ENCODE measurements at regions not wholly inside any gene's neighbourhood (a gene's known extent, or its start where the extent isn't known, plus 50 kb on each side); places are given as distances from the start of the nearest gene placed in this dataset.
"Not testable (repeated sequence)": the region's sequence is repeated elsewhere in the genome, so short reads cannot be mapped to it uniquely, and the experiment has no call there.

DNA sequence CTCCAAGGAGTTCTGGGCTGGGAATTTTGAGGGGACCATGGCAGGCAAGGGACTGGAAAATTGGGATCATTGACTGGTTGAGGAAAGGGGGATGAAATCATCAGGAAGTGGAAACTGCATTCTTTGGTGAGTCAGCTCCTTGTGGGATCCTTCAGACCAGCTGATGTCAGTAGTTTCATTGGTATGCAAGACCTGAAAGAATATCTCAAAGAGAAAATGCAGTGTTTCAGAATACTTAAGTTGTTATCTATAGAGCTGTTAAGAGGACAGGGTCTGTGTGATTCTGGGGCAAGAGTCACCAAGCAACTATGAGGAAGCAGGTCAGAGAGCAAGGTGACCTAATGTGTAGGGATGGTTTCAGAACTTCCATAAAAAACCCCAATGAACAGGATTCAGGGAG is 595.9 kb upstream of the AUTS2 start:
- peak; percentile 1 for DNase-seq (ENCODE audit: low spot score)

DNA sequence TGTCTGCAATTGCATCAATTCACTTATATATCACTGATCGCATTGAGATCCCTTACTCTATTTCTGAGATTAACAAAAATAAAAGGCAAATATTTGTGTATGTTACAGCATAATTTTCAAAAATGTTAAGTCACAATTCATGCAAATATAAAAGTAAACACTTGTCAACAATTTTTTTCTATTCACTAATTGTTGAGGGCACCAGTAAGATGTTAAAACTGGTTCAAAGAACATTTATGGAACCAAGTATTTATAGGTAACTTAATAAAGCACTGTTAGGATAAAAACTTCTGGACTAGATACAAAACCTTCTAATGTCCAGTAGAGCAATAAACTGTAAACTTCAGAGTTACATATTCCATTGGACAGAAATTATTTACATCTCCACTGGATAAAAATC is 586.1 kb upstream of the AUTS2 start:
- no peak for DNase-seq (ENCODE audit: low spot score)

DNA sequence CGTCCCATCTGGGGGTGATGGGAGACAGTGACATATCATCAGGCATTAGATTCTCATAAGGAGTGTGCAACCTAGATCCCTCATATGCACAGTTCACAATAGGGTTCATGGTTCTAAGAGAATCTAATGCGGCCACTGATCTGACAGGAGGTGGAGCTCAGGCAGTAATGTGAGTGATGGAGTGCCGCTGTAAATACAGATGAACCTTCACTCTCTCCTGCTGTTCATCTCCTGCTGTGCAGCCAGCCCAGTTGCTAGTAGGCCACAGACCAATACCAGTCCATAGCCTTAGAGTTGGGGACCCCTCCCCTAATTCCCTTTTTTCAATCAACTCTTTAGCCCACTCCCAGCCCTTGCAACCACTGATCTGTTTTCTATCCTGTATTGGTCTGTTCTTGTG is 581.1 kb upstream of the AUTS2 start:
- no peak for DNase-seq (ENCODE audit: low spot score)

DNA sequence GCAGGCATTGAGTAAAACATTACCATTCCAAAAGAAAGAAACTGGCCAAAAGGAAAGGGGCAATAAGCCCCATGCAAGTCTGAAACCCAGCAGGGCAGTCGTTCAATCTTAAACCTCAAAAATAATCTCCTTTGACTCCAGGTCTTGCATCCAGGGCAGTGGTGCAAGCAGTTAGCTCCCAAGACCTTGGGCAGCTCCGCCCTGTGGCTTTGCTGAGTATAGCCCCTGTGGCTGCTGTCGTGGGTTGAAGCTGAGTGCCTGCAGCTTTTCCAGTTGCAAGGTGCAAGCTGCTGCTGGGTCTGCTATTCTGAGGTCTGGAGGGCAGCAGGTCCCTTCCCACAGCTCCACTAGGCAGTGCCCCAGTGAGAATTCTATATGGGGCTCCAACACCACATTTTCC is 580.1 kb upstream of the AUTS2 start:
- no peak for DNase-seq (ENCODE audit: low spot score)

DNA sequence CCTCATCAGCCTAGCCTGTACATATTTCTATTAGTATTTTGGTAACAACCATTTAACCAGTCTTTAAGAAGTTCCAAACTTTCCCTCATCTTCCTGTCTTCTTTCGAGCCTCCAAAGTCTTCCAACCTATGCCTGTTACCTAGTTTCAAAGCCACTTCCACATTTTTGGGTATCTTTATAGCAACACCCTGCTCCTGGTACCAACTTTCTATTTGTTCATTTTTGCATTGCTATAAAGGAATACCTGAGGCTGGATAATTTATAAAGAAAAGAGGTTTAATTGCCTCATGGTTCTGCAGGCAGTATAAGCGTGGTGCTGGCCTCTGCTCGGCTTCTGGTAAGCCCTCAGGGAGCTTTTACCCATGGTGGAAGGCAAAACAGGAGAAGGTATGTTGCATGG is 578.8 kb upstream of the AUTS2 start:
- DNase-seq (ENCODE audit: low spot score): no peak

DNA sequence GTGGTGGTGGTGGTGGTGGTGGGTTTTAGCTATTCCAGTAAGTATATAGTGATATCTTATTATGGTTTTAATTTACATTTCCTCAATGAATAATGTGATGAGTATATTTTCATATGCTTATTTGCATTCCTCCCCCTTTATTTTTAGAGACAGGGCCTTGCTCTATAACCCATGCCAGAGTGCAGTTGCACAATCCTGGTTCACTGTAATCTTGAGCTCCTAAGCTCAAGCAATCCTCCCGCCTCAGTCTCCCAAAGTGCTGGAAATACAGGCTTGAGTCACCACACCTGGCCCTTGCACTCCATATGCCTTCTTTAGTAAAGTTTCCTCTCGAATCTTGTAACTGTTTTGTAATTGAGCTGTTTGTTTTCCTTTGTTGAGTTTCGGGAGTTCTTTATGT is 577.7 kb upstream of the AUTS2 start:
- DNase-seq (ENCODE audit: low spot score): no peak

DNA sequence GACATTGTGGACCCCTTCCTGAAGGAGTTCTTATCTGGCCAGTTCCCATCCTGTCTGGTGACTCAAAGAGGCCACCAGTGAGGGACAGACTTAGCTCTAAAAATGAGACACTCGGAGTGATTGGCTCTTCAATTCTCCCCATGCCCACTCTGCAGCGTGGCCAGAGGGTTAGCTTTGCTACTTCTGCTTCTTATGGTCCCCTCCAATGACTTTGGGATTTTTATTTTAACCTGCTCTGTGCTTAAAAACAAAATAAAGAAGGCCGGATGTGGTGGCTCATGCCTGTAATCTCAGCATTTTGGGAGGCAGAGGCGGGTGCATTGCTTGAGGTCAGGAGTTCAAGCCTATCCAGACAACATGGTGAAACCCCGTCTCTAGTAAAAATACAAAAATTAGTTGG is 573.0 kb upstream of the AUTS2 start:
- no peak for DNase-seq (ENCODE audit: low spot score)

DNA sequence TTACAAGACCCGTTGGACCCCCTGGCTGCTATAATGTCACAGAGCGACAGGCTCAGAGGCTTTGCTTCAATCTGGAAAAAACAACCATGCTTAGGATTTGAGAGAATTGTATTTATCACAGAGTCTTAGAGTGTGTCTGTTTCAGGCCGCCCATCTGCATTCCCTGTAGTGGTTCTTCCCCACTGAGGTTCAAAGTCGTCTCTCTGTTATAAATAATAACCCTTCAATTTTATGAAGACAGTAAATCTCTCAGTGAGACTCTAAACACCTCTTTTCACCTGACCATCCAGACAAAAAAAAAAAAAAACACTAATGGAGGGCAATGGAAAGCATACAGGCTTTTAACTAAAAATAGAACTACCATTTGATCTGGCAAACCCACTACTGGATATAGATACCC is 565.4 kb upstream of the AUTS2 start:
- DNase-seq (ENCODE audit: low spot score): no peak

DNA sequence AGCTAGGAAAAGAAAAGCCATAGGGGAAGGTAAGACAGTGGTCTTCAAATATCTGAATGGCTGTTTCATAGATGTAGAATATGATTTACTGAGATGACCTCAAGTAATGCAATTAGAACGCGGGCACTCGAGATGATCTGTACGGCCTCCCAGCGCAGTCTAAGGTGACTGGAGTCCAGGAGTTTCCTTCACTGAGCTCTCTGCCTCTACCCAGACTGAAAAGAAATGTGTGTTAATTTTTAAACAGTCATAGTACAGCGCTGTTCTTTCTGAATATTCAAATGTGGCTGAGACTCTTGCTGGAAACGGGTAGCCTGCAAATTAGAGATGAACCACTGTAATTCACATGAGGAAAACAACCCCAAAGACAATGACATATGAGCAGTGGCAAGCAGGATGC is 562.4 kb upstream of the AUTS2 start:
- DNase-seq (ENCODE audit: low spot score): no peak

DNA sequence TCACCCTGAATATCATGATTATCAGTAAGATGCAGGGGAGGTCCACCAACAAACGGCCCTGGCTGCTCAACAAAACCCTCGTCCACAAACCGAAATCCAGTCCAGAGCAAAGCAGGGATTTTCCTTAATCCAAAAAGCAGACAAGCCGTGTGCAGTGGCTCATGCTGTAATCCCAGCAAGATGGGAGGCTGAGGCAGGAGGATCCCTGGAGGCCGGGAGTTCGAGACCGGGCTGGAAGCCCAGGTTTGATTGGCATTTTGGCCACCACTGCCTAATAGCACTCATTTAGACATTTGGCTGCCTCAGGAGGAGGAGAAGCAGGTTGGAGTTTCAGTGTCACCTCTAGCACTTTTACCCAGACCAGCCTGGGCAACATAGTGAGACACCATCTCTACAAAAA is 562.0 kb upstream of the AUTS2 start:
- DNase-seq (ENCODE audit: low spot score): no peak

DNA sequence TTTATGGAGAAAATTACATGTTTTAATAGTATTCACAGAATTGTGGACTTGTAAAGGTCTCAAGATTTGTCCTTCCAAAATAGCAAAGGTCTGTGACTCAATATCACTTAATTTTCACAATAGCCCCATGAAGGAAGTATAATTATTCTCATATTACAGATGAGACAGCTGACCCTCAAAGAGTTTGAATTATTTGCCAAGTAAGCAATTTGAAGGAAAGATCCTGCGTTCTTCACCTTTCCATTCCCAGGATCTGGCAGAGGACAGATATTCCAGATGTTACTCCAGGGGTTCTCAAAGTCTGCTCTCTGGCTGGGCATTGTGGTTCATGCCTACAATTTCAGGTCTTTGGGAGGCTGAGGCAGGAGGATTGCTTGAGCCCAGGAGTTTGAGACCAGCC is 559.4 kb upstream of the AUTS2 start:
- DNase-seq (ENCODE audit: low spot score): no peak

DNA sequence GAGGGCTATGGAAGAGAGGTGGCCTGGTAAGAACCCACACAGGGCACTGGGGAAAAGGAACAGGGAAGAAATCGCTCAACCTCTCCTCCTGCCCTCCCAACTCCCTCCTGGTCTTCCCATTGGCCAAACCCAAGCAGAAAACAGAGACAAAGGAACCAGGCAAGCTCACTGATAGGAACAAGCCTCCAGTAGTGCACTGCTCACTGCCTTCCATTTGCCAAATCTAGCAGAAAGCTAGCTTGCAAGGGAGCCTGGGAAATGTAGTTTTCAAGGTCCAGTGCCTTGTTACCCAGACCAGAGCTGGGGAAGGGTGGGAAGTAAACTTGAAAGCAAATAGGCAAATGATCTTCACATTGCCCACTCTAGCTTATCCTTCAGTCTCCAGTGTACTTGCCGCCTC is 556.1 kb upstream of the AUTS2 start:
- no peak for DNase-seq (ENCODE audit: low spot score)

DNA sequence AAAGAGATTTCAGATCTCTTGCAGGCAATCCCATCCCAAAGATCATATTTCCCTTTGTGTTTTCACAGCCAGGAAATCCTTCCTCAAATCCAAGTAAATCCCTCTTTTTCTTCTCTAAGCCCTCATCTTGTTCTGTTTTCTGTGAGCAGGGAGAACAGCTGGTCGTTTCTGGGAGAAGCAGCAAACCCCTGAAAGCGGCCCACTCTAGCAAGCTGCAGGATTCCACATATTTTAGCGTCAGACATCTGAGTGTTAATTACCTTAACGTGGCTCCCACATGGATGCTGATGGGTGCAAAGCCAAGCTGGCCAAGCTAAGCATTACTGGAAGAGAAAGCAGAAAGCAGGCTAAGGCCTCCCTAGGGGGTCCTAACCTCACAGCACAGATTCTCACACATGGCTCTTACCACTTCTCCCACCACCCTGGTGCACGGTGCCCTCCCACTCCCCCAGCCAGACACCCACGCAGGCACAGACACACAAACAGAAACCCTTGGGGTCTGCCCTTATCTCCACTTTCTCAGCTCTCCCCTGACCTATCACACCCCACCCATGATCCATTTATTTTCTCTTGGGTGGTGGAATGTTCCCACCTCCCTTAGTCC is 551.0 kb upstream of the AUTS2 start:
- DNase-seq (ENCODE audit: low spot score): no peak

DNA sequence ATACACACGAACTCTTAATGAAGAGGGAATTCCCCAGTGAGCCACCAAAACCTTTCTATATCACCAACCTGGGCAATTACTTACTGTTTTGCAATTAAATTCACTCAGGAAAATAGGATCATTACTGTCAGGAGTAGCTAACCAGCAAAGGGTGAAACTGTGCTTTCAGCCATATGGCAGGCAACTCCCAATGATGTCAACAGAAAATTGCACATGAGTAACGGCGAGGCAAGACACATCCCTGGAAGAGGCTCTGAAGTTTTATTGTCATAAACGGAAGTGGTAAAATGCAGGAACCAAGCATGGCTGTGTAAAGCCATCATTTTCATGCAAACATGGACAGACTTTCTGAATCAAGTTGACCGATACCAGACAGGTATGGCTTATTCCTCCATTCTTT is 548.9 kb upstream of the AUTS2 start:
- DNase-seq (ENCODE audit: low spot score): no peak

DNA sequence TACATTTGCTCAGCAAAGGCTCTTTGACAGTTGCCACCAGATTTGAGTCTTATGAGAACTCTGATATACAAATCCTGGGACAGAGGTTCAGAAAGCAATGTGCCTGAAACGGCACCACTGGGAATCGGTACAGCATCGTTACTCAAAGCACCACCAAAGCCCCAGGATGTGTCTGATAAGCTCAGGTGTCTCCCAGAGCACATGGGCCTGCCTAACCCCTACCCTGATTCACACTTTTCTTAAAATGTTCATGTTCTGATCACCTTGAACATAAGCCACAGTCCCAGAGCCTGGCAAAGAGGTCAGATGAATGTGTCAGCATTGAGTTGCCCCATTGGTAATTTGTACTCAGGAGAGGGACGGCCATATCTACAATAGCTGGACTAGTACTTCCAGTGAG is 545.8 kb upstream of the AUTS2 start:
- no peak for DNase-seq (ENCODE audit: low spot score)

DNA sequence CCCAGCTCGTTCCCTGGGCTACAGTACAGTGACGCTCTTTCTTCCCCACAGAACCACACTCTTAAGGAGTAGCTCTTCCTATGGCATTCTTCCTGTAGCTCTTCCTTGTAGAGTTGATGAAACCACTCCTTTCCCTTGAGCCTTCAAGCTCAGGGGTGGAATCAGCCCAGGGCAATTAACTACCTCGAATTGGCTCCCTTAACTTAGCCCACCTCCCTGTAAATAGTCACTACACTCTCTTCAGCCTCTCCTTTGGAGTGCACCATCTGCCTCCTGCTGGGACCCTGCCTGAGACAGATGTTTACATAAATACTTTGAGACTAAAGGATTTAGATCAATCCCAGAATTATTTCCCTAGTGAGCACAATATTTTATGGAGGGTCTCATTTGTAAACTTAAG is 537.8 kb upstream of the AUTS2 start:
- DNase-seq (ENCODE audit: low spot score): no peak

DNA sequence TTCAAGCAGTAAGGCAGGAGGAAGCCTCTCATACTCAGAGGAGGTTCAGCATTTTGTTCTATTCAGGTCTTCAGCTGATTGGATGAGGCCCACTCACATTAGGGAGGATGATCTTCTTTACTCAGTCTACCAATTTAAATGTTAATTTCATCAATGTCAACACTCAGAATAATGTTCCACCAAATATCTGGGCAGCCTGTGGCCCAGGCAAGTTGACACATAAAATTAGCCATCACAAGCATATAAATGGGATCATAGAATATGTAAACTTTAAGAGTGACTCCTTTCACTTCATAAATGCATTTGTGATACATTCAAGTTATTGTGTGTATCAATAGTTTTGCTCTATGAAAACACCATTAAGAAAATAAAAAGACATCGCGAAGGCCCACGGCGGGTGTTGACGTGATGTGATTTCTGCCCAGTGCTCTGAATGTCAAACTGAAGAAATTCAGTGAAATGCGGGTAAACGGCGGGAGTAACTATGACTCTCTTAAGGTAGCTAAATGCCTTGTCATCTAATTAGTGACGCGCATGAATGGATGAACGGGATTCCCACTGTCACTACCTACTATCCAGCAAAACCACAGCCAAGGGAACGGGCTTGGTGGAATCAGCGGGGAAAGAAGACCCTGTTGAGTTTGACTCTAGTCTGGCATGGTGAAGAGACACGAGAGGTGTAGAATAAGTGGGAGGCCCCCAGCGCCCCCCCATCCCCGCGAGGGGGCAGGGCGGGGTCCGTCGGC is 536.1 kb upstream of the AUTS2 start:
- no peak for DNase-seq (ENCODE audit: low spot score)

DNA sequence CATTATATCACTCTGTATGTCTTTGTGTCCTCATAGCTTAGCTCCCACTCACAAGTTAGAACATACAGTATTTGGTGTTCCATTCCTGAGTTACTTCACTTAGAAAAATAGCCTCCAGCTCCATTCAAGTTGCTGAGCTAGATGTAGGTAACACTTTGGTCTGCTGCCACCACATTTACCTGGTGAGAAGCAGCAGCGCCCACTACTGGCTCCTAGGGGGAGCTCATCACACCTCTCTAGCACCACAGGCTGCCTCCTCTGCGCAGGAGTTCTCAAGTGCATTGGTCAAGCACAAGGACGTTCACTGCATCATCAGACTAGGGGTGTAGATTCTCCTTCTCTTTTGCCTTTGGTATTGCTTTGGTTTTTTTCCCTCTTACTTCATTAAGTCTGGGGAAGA is 530.9 kb upstream of the AUTS2 start:
- no peak for DNase-seq (ENCODE audit: low spot score)

DNA sequence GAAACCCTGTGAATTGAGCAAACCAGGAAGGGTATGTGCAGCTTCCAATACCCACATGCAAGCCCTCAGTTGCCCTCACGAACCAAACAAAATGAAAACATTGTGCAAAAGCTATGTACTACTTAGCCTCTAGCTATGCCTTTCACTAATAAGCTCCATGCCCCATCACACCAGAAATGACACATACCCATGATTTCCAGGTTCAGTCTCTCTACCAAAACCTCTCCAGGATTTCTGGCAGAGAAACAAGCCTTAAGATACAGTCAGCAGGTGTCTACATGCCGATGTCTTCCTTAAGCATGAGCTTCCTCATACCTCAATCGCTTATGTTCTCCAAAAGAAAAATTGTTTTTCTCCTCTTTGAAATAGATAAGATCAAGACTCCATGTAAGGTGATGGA is 527.8 kb upstream of the AUTS2 start:
- no peak for DNase-seq (ENCODE audit: low spot score)

DNA sequence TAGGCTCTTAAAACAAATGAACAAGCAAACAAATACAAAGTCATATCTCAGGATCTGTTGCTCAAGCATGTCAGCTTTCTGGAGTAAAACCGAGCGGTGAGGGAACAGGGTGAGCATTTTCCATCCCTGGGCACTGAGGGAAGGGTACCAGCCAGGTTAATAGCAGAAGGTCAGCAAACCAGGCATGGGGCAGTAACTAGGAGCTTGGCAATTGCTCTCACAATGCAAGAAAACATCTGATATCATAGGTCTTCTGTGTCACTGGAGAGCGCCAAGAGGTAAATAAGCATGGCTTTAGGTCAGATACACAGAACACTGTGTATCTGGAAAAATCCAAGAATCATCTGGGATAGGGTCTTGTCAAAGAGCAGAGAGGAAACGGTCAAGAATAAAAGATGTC is 521.7 kb upstream of the AUTS2 start:
- no peak for DNase-seq (ENCODE audit: low spot score)

DNA sequence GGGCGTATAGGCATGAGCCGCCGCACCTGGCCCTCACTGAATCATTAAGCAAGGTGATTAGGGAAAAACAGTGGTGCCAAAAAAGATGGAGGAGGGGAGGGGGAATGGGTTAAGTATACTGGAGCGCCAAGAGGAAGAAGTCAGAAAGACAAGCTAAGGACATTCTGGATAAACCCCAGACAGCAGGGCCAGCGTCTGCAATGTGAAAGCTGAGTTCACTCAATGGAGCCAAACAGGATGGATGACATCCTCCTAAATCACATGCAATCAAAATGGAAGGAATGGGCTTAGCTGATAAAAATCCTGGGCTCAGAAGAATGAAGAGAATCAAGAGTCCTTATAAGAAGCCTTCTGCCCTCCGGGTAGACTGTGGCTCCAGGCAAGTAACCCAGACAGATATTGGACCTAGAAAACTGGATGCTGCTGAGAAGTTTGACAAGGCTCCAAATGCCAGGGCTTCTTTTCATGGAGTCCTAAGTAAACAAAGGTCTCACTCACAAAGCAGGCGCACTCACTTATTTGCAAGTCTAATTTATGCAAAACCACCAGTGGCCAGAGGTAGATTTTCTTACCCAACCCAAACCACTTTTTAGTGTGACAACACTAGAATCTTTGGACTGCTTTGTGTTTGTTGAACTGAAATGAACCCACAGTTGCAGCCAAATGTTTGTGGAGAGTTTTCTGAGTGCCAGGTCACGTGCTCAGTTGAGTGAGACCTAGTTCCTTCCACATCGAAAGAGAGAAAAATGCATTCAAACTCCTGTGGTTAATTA is 519.1 kb upstream of the AUTS2 start:
- DNase-seq (ENCODE audit: low spot score): no peak

DNA sequence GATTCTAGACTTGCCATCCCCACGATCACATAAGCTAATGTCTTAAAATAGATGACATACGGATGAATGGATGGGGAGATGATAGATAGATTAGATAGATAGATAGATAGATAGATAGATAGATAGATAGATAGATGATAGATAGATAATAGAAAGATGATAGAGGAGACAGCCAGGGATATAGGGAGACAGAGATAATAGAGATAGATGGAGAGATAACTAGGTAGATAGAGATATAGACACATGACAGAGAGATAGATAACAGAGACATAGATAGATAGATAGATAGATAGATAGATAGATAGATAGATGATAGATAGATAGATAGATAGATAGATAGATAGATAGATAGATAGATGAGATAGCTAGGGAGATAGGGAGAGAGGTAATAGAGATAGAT is 511.0 kb upstream of the AUTS2 start:
- not testable (repeated sequence) for DNase-seq (ENCODE audit: low spot score)

DNA sequence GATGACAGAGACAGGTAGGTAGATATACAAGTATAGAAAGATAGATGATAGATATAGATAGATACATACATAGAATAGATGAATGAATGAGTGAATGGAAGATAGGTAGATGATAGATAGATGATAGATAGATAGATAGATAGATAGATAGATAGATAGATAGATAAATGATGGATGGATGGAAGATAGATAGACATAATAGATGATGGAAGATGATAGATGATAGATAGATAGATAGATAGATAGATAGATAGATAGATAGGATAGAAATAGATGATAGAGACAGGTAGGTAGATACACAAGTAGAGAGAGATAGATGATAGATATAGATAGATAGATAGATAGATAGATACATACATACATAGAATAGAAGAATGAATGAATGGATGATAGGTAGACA is 510.1 kb upstream of the AUTS2 start:
- DNase-seq (ENCODE audit: low spot score): no peak

DNA sequence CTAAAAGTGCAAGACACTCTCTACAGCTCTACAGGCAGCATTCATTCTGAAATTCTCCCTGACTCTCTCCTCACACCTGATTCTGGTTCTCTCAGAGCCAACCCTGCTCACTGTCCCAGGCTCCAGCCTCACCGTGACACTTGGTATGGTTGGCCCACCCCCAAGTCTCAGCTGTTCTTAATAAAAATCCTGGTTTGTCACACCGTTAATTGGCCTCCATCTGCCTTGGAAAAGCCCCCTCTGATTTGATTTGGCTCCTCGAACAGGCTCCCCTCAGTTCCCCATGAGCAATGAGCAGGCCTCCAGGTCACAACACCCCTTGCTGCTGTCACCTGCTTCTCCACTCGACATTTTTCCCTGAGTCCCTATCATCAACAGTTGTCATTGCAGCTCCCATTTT is 507.3 kb upstream of the AUTS2 start:
- no peak for DNase-seq (ENCODE audit: low spot score)
